Stimulated activated naive CD8-positive, alpha-beta T cell treated with anti-CD3 and anti-CD28 coated beads, Interleukin-15, Interleukin-2, amounts not matched to agents 100 ng/mL and 50 ng/mL, for 24 hours (primary cell): ENCODE measurements at regions not wholly inside any gene's neighbourhood (a gene's known extent, or its start where the extent isn't known, plus 50 kb on each side); places are given as distances from the start of the nearest gene placed in this dataset.

Experiments used
- H3K27ac Mint-ChIP-seq: one replicate; pipeline ENCODE4 v1.8.0; 2021; ENCODE audit warnings: mild to moderate bottlenecking, mixed read lengths
- H3K27me3 Mint-ChIP-seq: one replicate; pipeline ENCODE4 v1.8.0; 2021; ENCODE audit warnings: mixed read lengths
- H3K36me3 Mint-ChIP-seq: one replicate; pipeline ENCODE4 v1.8.0; 2021; ENCODE audit warnings: low read depth, mixed read lengths
- H3K4me1 Mint-ChIP-seq: one replicate; pipeline ENCODE4 v1.8.0; 2021; ENCODE audit warnings: low read depth, mixed read lengths
- H3K4me3 Mint-ChIP-seq: one replicate; pipeline ENCODE4 v1.8.0; 2021; ENCODE audit warnings: mild to moderate bottlenecking, mixed read lengths
- H3K9me3 Mint-ChIP-seq: one replicate; pipeline ENCODE4 v1.8.0; 2021; ENCODE audit warnings: mixed read lengths

- Mint-ChIP-seq H3K27me3 (peaks cover 7% of the 10 kb centered on the region), H3K4me3 (no peak overlapping the region), H3K27ac (no peak overlapping the region), H3K9me3 (no peaks in the 10 kb centered on the region), H3K36me3 (no peaks in the 10 kb centered on the region), H3K4me1 (no peaks in the 10 kb centered on the region)
Observed at GRCh38 chr3:153702106-153702505, 419.1 kb upstream of the ARHGEF26 start.

GRCh38 chr3:153704115-153704514 is 417.1 kb upstream of the ARHGEF26 start:
- Mint-ChIP-seq H3K27me3 (peaks cover 7% of the 10 kb centered on the region), H3K4me3 (no peak overlapping the region), H3K36me3 (no peaks in the 10 kb centered on the region), H3K27ac (no peak overlapping the region), H3K9me3 (no peaks in the 10 kb centered on the region), H3K4me1 (no peaks in the 10 kb centered on the region)

- no peak overlapping the region for H3K4me3 Mint-ChIP-seq
- no peaks in the 10 kb centered on the region for H3K36me3 Mint-ChIP-seq
- no peaks in the 10 kb centered on the region for H3K4me1 Mint-ChIP-seq
- peaks cover 3% of the 10 kb centered on the region for H3K27me3 Mint-ChIP-seq
- no peaks in the 10 kb centered on the region for H3K9me3 Mint-ChIP-seq
- H3K27ac Mint-ChIP-seq: no peak overlapping the region
Observed at GRCh38 chr3:153706706-153707105, 414.5 kb upstream of the ARHGEF26 start.

- Mint-ChIP-seq H3K27ac (no peak overlapping the region), H3K27me3 (peaks cover 4% of the 10 kb centered on the region), H3K36me3 (no peaks in the 10 kb centered on the region), H3K4me3 (no peak overlapping the region), H3K9me3 (no peaks in the 10 kb centered on the region), H3K4me1 (no peaks in the 10 kb centered on the region)
Observed at GRCh38 chr3:153714016-153714415, 407.2 kb upstream of the ARHGEF26 start.

- H3K27me3 Mint-ChIP-seq: peaks cover 4% of the 10 kb centered on the region
- no peaks in the 10 kb centered on the region for H3K4me1 Mint-ChIP-seq
- H3K9me3 Mint-ChIP-seq: no peaks in the 10 kb centered on the region
- H3K27ac Mint-ChIP-seq: no peak overlapping the region
- no peaks in the 10 kb centered on the region for H3K36me3 Mint-ChIP-seq
- no peak overlapping the region for H3K4me3 Mint-ChIP-seq
Observed at GRCh38 chr3:153714588-153715290, 406.5 kb upstream of the ARHGEF26 start.

- Mint-ChIP-seq H3K4me1 (no peaks in the 10 kb centered on the region), H3K9me3 (no peaks in the 10 kb centered on the region), H3K27me3 (no peaks in the 10 kb centered on the region), H3K4me3 (no peak overlapping the region), H3K27ac (no peak overlapping the region), H3K36me3 (no peaks in the 10 kb centered on the region)
Observed at GRCh38 chr3:153722157-153722556, 399.0 kb upstream of the ARHGEF26 start.

GRCh38 chr3:153731071-153731470 is 390.1 kb upstream of the ARHGEF26 start:
- Mint-ChIP-seq H3K27me3 (no peaks in the 10 kb centered on the region), H3K27ac (no peak overlapping the region), H3K4me3 (no peak overlapping the region), H3K4me1 (no peaks in the 10 kb centered on the region), H3K9me3 (peaks cover 27% of the 10 kb centered on the region), H3K36me3 (no peaks in the 10 kb centered on the region)

GRCh38 chr3:153734777-153735551 is 386.2 kb upstream of the ARHGEF26 start:
- H3K9me3 Mint-ChIP-seq: peaks cover 27% of the 10 kb centered on the region
- H3K36me3 Mint-ChIP-seq: no peaks in the 10 kb centered on the region
- H3K4me3 Mint-ChIP-seq: no peak overlapping the region
- H3K27me3 Mint-ChIP-seq: no peaks in the 10 kb centered on the region
- no peak overlapping the region for H3K27ac Mint-ChIP-seq
- no peaks in the 10 kb centered on the region for H3K4me1 Mint-ChIP-seq

- Mint-ChIP-seq H3K36me3 (no peaks in the 10 kb centered on the region), H3K27me3 (no peaks in the 10 kb centered on the region), H3K4me3 (no peak overlapping the region), H3K27ac (no peak overlapping the region), H3K4me1 (no peaks in the 10 kb centered on the region), H3K9me3 (peaks cover 8% of the 10 kb centered on the region)
Observed at GRCh38 chr3:153740109-153740508, 381.1 kb upstream of the ARHGEF26 start.

GRCh38 chr3:153744889-153745288 is 376.3 kb upstream of the ARHGEF26 start:
- H3K36me3 Mint-ChIP-seq: no peaks in the 10 kb centered on the region
- H3K9me3 Mint-ChIP-seq: no peaks in the 10 kb centered on the region
- no peaks in the 10 kb centered on the region for H3K4me1 Mint-ChIP-seq
- no peaks in the 10 kb centered on the region for H3K27me3 Mint-ChIP-seq
- no peak overlapping the region for H3K27ac Mint-ChIP-seq
- no peak overlapping the region for H3K4me3 Mint-ChIP-seq

GRCh38 chr3:153746211-153746610 is 375.0 kb upstream of the ARHGEF26 start:
- Mint-ChIP-seq H3K36me3 (no peaks in the 10 kb centered on the region), H3K9me3 (no peaks in the 10 kb centered on the region), H3K27ac (no peak overlapping the region), H3K4me1 (no peaks in the 10 kb centered on the region), H3K27me3 (no peaks in the 10 kb centered on the region), H3K4me3 (no peak overlapping the region)

GRCh38 chr3:153749070-153749610 is 372.1 kb upstream of the ARHGEF26 start:
- H3K27ac Mint-ChIP-seq: no peak overlapping the region
- H3K27me3 Mint-ChIP-seq: no peaks in the 10 kb centered on the region
- no peaks in the 10 kb centered on the region for H3K36me3 Mint-ChIP-seq
- H3K9me3 Mint-ChIP-seq: no peaks in the 10 kb centered on the region
- H3K4me1 Mint-ChIP-seq: no peaks in the 10 kb centered on the region
- no peak overlapping the region for H3K4me3 Mint-ChIP-seq

GRCh38 chr3:153752405-153753027 is 368.7 kb upstream of the ARHGEF26 start:
- H3K9me3 Mint-ChIP-seq: no peaks in the 10 kb centered on the region
- H3K27me3 Mint-ChIP-seq: peaks cover 5% of the 10 kb centered on the region
- H3K4me3 Mint-ChIP-seq: no peak overlapping the region
- no peaks in the 10 kb centered on the region for H3K4me1 Mint-ChIP-seq
- no peak overlapping the region for H3K27ac Mint-ChIP-seq
- H3K36me3 Mint-ChIP-seq: no peaks in the 10 kb centered on the region

GRCh38 chr3:153753035-153753434 is 368.2 kb upstream of the ARHGEF26 start:
- H3K4me3 Mint-ChIP-seq: no peak overlapping the region
- H3K9me3 Mint-ChIP-seq: no peaks in the 10 kb centered on the region
- no peaks in the 10 kb centered on the region for H3K36me3 Mint-ChIP-seq
- peaks cover 5% of the 10 kb centered on the region for H3K27me3 Mint-ChIP-seq
- no peaks in the 10 kb centered on the region for H3K4me1 Mint-ChIP-seq
- no peak overlapping the region for H3K27ac Mint-ChIP-seq

- peaks cover 5% of the 10 kb centered on the region for H3K27me3 Mint-ChIP-seq
- no peak overlapping the region for H3K4me3 Mint-ChIP-seq
- no peaks in the 10 kb centered on the region for H3K4me1 Mint-ChIP-seq
- no peaks in the 10 kb centered on the region for H3K36me3 Mint-ChIP-seq
- H3K9me3 Mint-ChIP-seq: no peaks in the 10 kb centered on the region
- no peak overlapping the region for H3K27ac Mint-ChIP-seq
Observed at GRCh38 chr3:153756816-153757215, 364.4 kb upstream of the ARHGEF26 start.
